GM21619 (cell line): ENCODE measurements at regions not wholly inside any gene's neighbourhood (a gene's known extent, or its start where the extent isn't known, plus 50 kb on each side); places are given as distances from the start of the nearest gene placed in this dataset.

Source experiments
- ATAC-seq: cut with Tn5 transposase; IDR thresholded peaks from one replicate; pipeline ENCODE4 v1.9.1; 2021; ENCODE audit not compliant: unreplicated experiment

DNA sequence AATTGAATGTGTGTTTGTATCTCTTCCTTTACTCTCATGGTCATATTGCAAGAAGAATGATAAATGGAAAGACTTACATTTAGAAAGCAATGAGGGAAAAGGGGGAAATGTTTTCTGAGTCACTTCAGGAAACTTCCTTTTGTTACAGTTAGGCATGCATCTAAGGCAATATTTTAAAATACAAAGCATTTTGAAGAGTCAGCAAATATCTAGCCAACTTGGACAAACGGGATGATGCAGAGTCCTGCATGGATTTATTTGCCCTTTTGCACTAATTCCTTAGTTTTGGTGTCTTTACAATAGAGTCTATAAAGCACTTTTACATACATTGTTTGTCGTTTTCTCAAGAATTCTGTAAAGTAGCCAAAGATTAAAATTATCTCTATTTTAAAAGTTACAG, 286.2 kb upstream of the UBE2E2 start:
- no peak for ATAC-seq

DNA sequence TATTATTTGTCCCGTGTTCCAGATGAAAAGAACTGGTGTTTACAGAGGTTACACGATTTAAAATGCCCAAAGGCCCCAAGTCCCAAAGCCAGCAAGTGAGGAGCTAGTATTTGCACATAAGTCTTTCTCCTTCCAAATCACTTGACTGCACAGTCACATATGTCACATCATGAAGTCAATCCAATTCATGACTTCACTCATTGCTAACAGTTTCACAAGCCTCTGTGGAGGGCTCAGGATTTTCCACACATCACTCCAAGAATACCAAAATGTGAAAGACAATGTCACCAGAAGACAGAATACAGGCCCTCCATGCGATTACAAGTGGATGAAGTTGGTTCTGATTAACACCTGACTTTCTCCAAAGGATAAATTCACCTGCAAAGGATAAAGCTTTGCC, 283.1 kb upstream of the UBE2E2 start:
- ATAC-seq, result no peak

DNA sequence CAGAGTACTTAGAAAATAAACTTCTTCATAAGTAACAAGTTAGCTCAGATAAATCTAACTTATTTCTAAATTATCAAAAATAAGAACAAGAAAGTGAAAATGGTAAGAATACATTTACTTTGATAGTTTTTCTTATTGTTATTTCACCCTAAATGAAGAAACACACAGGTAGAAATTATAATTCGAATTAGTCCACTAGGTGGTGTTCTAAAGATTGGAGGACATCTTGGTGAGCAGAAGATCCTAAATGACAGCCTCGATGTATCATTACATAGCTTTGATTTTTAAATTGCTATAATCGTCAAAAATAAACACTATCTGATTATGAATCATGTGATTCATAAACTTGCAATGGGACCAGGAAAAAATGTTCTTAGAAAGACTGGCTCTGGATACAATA, 280.8 kb upstream of the UBE2E2 start:
- no peak for ATAC-seq

DNA sequence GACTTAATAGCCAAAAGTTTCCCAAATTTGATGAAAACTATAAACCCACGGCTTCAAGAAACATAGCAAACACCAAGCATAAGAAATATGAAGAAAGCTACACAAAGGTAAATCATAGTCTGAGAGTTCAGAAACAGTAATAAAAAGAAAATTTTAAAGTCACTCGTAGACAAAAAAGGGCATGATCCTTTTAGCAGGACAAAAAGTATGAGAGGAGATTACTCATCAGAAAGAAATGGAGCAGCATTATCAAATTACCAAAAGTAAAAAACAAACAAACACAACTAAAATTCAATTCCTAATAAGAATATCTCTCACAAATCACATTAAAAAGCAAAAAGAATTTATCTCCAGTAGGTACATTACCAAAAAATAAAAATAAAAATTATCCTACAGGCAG, 279.4 kb upstream of the UBE2E2 start:
- no peak for ATAC-seq

DNA sequence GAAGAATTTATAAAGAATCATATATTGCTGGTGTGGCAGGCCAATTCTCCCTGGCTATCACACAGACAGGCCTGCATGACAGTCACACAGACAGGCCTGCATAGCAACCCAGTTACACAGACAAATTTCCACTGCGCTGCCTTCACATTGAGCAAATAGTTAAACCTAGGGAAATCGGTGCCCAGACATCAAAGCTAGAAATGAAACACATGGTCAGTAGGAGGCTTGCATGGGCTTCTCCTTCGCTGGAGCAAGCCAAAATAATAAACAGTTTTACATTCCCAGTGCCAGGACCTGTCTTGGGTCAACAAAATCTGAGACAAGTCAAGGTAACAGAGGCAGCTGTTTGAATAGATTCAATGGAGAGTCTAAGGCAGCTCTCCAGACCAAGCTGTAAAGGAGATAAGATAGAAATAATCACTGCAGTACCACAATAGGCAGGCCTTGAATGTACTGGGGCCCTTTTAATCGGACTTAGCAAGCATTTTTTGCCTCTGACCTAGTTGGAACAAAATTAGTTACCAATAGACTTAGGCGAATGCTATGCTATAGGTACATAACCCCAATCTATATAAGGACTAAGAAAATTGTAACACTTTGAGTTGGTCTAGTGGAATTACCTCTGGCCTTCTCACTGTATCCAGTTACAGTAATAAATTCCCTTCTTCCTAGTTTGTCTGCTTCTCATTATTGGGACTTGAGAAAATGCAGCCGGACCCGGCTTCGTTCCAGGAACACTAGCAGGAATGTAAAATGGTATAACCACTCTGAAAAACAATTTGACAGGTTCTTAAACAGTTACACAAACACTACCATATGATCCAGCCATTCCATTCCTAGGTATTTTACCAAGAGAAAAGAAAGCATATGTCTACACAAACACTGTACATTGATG, 274.7 kb upstream of the UBE2E2 start:
- ATAC-seq, result no peak

DNA sequence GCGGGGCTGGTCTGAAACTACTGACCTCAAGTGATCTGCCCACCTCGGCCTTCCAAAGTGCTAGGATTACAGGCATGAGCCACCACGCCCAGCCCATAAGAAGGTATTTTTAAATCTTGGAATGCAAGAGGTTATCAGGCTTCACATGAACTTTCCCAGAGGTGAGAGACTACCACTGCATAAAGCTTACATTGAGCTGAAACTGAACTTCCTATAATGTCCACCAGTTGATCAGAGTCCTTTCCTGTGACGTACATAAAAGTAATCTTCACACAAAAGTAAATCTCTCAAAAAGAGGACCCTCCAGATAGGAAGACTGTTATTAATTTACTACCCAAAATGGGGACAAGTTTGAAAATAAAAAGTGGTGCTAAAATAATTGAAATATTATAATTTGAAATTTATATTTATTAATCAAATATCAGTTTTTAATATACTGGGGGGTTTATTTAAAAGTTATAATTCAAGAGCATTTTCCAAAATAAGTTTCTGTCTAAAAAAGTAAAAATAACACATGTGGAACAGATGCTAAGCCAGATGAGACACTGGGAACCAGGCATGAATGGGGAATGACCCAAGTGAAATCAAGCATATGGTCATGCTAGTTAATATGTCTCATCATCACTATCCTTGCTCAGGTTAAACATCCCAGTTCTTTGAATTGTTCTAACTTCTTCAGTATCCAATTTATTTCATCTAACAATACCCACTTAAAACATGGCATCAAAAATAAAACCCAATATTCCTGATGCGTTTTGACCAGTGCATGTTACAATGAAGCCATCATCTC, 269.9 kb upstream of the UBE2E2 start:
- no peak for ATAC-seq

DNA sequence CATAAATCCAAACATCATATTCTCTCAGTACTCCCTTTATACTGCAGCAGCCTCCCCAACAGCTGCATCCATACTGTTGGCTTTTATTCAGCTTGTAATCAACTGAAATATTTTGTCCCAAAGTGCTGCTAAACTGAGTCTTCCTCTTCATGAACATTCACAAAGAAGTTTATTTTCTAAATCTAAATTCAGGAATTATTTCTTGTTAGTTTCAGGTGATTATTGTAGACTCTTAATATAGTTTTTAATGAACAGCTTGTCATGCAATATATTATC, 269.3 kb upstream of the UBE2E2 start:
- ATAC-seq, result no peak

DNA sequence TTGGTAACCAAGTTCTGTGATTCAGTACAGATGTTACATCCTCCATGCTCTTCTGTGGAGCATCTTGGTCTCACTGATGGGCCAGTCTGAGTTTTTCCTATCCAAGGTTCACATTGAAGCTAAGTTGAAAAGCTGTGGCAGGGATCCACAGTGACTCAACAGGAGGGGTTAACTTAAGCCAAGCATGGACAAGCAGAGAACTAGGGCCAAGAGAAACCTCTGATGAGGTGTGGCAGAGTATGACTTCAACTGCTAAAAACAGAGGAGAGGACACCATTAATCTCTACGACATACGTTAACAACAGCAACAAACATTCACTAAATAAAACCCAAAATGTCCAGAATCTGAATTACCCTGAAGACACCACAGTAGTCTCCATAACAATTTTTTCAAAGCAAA, 268.1 kb upstream of the UBE2E2 start:
- no peak for ATAC-seq

DNA sequence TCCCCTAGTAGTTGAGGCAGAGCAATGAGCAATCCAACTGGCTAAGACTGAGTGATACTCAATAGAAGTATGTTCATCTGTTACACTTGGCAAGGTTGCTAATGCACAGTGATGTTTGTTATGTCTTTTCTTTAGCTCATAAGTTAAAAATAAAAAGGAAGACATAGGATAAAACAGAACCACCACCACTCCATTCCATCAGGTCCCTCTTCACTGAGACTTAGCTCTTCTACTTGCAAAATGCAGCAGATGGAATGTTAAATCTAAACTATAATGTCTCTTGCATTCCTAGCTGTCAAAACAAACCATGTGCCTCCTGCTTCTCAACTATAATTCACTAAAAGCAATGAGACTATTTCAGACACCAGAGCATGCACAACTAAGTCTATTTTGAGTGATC, 265.6 kb upstream of the UBE2E2 start:
- ATAC-seq, result no peak

DNA sequence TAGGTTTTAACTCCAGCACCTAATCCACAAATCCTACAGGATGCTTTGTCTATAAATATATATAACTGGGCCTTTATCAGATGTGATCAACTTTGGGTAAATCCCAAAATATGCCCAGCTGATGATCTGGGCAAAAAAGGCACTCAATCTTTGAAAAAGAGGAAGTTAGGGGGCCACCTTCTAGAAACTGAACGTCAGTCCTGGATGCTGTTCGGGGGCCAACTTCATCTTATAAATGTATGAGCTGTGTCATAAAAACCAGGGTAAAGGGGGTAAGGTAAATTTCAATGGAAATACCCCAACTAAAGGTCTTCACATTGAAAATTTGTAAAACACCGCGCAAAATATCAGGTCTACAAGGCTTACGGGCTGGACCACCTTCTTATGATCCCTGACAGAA, 264.4 kb upstream of the UBE2E2 start:
- ATAC-seq, result no peak

DNA sequence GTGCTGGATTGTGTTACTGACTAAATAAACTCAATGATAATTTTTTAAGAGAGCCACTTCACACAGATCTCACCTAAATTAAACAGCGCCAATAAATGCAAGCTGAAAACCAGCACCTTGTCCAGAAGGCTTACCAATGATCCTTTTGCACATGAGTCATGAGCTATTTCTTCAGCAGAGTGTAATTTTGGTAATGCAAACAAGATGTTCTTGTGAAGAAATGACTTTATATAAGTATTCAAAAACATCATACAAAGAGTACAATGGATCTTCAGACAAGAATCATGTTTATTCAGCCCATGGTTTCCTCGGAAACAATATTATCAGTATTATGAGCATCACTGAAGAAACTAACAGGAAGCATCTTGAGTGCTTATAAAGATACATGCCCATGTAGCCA, 263.8 kb upstream of the UBE2E2 start:
- ATAC-seq, result no peak

DNA sequence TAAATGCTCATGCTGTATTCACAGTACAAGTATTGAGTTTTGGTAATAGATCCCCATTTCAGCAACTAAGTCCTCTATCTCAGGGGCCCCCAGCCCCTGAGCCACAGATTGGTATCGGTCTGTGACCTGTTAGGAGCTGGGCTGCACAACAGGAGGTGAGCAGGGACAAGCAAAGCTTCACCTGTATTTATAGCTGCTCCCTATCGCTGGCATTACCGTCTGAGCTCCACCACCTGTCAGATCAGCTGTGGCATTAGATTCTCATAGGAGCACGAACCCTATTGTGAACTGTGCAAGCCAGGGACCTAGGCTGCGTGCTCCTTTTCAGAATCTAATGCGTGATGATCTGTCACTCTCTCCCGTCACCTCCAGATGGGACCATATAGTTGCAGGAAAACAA, 262.8 kb upstream of the UBE2E2 start:
- ATAC-seq, result no peak

DNA sequence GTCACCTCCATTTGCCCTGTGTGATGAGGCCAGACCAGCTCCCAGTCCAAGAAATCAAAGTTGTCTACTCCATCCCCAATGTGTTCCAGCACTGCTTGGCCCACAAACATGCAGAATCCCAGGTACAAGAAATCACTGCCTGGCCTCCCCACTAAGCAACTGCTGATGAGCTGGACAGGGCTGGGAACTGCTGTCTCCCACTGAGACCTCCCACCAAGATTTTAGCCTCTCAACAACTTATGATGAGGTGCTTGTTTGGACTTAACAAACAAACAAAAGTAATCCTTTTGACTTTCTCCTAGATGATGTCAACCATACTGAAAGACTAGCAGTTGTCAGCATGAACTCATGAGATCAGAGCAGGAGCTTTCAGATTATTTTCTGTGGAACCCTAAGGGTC, 260.1 kb upstream of the UBE2E2 start:
- ATAC-seq, result no peak

DNA sequence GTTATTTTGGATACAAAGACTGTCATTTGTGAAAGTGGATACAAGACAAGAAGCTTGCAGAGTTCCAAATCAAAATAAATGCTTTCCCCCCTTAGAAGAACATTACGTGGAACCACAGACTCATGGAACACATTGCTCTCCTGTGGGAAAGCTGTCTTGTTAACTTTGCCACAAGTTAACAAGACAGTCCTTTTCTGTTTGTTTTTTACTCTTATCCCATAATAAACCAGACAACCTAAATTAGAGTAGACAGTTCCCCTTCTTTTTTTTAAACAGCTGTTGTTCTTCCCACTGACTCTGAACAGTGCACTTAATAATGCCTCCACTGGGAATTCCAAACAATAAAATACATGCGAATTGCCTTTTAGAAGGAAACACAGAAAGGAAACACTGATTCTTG, 255.3 kb upstream of the UBE2E2 start:
- no peak for ATAC-seq

DNA sequence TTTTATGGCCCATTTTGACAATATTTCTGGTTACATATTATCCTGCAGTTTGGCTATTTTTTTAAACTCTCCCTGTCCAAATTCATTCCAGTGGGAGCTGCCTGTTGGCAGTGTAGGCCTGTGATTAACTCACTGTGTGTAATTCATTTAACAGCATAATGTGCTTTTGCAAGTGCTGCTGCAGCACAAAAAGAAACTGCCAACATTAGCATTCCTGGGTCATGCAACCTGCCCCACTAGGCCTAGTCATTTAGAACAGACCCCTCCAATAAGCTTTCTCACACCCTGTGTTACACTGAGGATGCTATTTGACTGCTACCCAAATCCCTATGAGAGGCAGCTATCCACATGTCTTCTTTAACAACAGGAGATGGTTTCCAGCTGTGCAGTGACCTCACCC, 251.2 kb upstream of the UBE2E2 start:
- no peak for ATAC-seq

DNA sequence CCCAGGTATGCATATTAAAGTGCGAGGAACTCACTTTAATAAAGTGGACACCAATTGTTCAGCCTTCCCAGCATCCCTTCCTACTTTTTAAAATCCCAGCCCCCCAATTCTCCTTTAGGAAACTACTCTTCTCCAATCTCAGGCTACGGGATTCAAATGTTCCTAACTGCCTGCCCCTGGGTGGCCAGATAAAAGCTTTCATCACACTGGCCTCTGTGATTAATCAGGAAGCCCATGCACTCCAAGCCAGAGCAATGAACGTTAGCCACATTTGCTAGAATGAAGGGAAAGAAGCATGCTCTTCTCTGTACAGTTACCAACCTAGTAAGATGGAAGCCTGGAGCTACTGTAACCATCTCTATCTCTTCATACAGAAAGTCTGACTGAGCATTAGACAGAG, 250.3 kb upstream of the UBE2E2 start:
- ATAC-seq, result no peak

DNA sequence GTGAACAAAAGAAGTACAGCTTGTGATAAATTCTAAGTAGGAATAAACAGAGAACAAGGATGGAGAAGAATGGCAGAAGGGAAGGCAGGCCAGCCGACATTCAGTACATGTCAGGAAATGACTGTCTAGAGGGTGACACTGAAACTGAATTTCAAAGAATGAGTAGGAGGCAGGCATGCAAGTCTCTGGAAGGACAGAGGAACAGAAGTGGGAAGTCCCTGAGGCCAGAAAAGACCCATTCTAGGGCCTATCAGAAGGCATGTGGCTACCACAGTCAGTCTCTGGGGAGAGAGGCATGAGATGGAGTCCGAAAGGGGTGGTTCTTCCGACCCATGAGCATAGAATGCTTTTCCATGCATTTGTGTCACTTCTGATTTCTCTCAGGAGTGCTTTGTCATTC, 243.5 kb upstream of the UBE2E2 start:
- ATAC-seq, result peak; percentile 90

DNA sequence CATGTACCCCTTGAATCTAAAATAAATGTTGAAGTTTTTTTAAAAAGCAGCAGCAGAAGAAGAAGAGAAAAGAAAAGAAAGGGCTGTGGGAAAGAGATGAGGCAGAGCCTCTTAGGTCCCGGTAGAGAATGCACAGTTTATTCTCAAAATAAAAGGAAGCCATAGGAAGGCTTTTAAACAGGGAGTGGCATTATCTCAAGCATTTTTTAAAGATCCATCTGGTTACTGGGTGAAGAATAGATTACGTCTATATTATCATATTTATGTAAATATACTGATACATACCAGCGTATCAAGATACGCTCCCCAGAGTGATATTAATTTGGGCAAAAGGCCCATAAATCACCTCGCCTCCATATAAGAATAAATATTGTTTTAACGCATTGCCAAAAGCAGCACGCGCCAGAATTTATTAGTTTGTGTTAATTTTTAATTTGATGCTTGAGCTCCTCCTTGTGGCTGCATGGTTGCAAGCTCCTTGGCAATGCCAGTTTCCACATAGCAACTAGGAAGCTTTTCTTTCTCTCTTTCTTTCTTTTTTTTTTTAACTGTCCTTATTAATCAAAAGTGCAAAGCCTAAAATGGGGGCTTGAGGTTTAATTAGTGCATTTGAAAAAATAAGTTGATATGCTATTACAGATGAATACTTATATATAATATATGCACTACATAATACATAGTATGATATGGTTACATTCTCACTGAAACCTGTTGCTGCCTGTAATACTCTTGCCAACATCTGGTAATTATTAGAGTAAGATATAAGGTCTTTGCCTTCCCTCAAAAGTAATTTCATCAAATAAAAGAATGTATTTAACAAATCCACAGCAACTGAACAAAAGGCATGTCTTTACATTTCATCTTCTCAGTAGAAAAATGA, 242.8 kb upstream of the UBE2E2 start:
- ATAC-seq, result peak; percentile 47

DNA sequence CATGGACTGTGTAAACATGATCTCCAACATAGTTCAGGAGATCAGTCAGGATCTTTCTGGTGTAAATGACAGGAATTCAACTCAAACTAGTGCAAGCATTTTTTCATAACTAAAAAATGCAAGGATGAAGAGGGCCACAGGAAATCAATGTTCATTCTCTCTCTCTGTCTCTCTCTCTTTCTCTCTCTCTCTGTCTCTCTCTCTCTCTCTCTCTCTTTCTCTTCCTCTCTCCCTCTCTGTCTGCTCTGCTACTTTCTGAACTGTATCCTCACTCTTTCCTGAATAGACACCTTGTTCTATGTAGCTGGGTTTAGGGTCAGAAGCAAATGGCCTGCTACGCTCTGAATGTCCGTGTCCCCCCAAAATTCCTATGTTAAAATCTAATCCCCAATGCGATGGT, 240.9 kb upstream of the UBE2E2 start:
- no peak for ATAC-seq

DNA sequence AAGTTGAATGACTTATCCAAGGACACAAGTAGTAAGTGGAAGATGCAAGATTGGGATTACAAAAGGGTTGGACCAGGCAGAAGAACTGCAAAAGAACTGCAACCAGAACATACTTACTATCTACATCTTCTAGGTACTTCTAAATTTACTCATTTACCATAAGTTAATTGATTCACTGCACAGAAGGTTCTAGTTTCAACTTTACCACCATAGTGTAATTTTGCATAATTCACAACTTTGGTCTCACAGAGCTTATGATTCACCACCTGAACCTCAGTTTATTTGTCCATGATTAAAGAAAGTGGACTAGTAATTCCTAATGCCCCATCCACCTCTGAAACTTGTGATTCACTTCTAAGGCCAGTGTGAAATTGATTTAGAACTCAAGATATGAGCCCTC, 236.8 kb upstream of the UBE2E2 start:
- ATAC-seq, result peak; percentile 65

DNA sequence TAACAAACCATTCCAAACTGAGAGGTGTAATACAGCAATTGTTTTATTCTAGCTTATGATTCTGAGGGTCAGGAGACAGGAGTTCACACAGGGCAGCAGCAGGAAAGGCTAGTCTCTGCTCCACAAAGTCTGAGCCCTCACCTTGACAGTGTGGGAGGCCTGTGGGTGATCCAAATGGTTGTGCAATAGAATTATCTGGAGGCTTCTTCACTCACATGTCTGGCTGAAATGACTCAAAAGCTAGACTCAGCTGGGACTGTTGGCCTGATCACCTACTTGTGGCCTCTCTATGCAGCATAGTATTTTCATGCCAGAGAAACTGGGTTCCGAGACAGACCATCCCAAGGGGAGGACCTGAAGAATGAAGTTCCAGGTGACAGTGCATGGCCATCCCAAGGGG, 233.9 kb upstream of the UBE2E2 start:
- ATAC-seq, result no peak

DNA sequence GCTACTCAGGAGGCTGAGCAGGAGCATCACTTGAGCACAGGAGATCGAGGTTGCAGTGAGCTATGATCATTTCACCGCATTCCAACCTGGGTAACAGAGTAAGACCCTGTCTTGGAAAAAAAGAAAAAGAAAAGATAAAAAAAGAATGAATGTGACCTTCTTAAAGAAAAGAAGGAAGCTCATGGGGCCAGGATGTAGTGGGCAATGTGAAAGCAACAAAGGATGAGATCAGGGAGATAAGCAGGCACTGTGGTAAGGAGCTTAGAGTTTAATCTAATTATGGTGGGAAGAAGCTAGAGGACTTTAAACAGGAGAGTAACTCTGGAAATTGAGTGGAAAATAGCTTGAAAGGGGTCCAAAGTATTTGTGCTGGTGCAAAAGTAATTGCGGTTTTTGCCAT, 231.6 kb upstream of the UBE2E2 start:
- no peak for ATAC-seq
